Vagina (tissue), 2 donors: ENCODE measurements at regions not wholly inside any gene's neighbourhood (a gene's known extent, or its start where the extent isn't known, plus 50 kb on each side); places are given as distances from the start of the nearest gene placed in this dataset.

Experiments used
- POLR2A ChIP-seq, 2 donors: fragments of 450-650 bp; IDR thresholded peaks; one replicate each; pipeline ENCODE4 v1.6.1; 2017; ENCODE audit warnings: antibody characterized with exemption in 2 of 2, mild to moderate bottlenecking in 2 of 2, moderate library complexity in 2 of 2
- POLR2AphosphoS5 ChIP-seq, 2 donors: sonication (generic); formaldehyde crosslinking; IDR thresholded peaks; one replicate each; pipeline ENCODE4 v1.9.0; 2017; ENCODE audit warnings: antibody characterized with exemption in 2 of 2, mild to moderate bottlenecking in 2 of 2, low read depth in 1 of 2; ENCODE audit not compliant: insufficient read depth in 1 of 2
- TF ChIP-seq, protein P1 (sequence below), 3 experiments: fragments of 450-650 bp in 2 of 3; fragments of 200-600 bp in 1 of 3; sonication (generic) in 1 of 3; IDR thresholded peaks; one replicate each; pipeline ENCODE4 v1.5.1; 2017 to 2019; ENCODE audit warnings: antibody characterized with exemption in 3 of 3, mild to moderate bottlenecking in 2 of 3, moderate library complexity in 2 of 3

GRCh38 chr6:12645941-12646340 is 70.6 kb upstream of the PHACTR1 start:
- TF ChIP-seq, protein P1, sequence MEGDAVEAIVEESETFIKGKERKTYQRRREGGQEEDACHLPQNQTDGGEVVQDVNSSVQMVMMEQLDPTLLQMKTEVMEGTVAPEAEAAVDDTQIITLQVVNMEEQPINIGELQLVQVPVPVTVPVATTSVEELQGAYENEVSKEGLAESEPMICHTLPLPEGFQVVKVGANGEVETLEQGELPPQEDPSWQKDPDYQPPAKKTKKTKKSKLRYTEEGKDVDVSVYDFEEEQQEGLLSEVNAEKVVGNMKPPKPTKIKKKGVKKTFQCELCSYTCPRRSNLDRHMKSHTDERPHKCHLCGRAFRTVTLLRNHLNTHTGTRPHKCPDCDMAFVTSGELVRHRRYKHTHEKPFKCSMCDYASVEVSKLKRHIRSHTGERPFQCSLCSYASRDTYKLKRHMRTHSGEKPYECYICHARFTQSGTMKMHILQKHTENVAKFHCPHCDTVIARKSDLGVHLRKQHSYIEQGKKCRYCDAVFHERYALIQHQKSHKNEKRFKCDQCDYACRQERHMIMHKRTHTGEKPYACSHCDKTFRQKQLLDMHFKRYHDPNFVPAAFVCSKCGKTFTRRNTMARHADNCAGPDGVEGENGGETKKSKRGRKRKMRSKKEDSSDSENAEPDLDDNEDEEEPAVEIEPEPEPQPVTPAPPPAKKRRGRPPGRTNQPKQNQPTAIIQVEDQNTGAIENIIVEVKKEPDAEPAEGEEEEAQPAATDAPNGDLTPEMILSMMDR (IDR thresholded peaks at IDR 0.05), result no peak
- TF ChIP-seq POLR2A (IDR thresholded peaks at IDR 0.05), result no peak
- TF ChIP-seq POLR2AphosphoS5 (IDR thresholded peaks at IDR 0.05; ENCODE audit: insufficient read depth in 1 of 2, low read depth in 1 of 2), result no peak
